Activated CD8-positive, alpha-beta memory T cell treated with anti-CD3 and anti-CD28 coated beads for 1 hour (primary cell): ENCODE measurements at regions not wholly inside any gene's neighbourhood (a gene's known extent, or its start where the extent isn't known, plus 50 kb on each side); places are given as distances from the start of the nearest gene placed in this dataset.
"Not testable (repeated sequence)": the region's sequence is repeated elsewhere in the genome, so short reads cannot be mapped to it uniquely, and the experiment has no call there.

ENCODE experiments used
- DNase-seq, 2 donors: peaks; one replicate each; pipeline ENCODE4 v3.0.0-alpha.2; 2020; ENCODE audit warnings: low read depth in 1 of 2; ENCODE audit errors: extremely low read depth in 1 of 2

DNA sequence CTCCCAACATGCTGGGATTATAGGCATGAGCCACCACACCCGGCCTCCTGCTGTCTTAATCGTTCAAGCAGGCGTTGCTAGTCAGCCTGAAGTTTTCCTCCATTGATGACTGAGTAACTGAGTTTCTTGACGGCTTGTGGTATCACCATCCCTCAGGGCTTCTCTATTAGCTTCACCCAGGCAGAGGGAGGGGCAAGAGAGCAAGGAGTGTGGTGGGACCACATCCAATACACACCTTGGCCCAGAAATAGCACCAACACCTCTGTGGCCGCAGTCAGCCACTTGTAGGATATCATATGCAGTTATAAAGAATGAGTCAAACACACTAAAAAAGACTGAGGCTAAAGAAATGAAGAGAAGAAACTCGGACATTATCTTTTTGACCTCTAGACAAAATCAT is 1009.4 kb upstream of the CELF4 start:
- DNase-seq: no peak

DNA sequence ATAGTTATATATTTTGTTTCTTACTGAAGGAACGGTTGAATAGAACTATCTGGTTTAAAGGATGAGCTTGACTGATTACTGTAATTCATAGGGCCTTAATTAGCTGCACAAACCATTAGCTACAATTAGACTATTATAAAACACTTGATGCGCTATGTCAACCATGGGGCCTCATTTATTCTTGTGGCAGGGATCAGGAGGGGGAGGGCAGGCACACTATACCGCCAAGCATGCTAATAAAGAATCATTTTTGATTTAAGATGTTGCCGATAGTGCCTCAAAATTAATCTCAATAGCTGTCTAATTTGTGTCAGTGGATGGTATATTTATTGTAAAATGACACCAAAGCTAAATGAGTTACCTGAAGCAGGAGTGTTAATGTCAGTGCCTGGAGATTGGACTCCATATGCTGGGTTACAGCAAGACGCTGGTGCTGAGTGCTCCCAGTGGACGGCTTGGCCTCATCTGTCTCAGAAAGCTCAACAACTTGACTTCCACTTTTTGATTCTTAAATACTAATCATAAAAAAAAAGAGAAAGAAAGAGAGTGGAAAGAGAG is 1007.0 kb upstream of the CELF4 start:
- DNase-seq: no peak

- no peak for DNase-seq
These were observed 1006.1 kb upstream of the CELF4 start for GRCh38 chr18:38571651-38572050.

DNA sequence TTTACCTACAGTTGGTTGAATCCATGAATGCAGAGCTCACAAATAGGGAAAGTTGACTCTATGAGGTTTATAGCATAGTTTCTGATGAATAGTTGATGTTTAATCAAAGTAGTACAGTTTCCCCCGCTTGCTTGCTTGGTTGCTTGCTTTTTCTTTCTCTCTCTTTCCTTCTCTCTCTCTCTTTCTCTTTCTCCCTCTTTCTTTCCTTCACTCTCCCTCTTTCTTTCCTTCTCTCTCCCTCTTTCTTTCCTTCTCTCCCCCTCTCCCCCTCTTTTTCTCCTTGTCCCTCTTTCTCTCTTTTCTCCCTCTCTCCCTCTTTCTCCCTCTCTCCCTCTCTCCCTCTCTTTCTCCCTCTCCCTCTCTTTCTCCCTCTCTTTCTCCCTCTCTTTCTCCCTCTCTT is 999.9 kb upstream of the CELF4 start:
- no peak for DNase-seq

- no peak for DNase-seq
These were observed 997.9 kb upstream of the CELF4 start for GRCh38 chr18:38563396-38563980.

- no peak for DNase-seq
These were observed 991.4 kb upstream of the CELF4 start for GRCh38 chr18:38557006-38557405.

GRCh38 chr18:38552732-38553321 is 987.2 kb upstream of the CELF4 start:
- no peak for DNase-seq

DNA sequence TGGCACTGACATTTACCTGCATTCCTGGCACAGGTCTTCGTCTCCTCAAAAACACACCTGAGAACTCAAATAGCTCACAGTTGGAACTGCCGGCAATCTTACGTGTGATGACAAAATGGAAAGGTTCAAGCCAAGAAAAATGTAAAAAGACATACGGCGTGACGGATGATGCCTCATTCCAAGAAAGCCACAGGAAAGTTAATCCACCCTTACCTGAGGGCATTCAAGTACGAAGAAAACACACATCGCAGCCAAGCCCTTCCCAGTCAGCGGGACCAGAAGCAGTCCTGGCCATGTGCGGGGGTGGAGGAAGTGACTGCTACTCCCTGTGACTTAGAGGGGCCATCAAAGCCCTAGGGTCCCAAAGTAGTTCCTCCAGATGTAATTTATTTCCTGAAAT is 986.3 kb upstream of the CELF4 start:
- no peak for DNase-seq

DNA sequence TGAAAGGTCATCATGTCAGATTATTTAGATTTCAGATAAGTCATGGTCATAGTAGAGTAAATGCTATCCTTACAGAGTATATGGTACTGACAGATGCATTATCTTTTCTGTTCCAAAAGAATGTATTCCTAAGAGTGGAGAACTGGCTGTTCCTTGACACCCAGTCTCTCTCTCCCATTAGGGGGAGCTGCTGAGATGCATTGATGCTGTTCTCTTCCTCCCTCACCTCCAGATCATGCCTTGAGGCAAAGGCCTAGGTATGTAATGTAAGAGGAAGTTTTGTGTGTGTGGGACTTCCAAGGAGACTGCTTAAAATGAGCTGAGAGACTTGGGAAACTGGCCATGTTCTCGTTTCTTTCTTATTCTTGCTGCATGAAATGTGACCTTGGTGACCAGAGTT is 979.5 kb upstream of the CELF4 start:
- DNase-seq: no peak

DNA sequence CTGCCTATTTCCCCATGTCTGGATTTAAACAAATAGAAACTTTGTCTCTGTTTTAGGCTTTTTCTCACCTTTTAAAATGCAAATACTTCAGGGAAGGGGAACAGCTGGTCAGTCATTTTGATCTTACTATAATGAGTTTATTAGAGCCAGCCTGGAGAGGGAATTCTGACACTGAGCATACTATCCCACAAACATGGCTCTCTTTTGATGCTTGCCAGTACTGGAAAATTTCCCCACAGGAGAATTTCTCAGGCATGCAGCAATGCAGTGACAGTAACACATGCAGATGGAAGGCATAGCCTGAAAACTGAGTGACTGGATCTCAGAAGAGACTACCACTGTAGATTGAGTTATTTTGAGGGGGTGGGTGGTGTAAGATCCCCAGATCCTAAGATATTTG is 974.3 kb upstream of the CELF4 start:
- DNase-seq: no peak

DNA sequence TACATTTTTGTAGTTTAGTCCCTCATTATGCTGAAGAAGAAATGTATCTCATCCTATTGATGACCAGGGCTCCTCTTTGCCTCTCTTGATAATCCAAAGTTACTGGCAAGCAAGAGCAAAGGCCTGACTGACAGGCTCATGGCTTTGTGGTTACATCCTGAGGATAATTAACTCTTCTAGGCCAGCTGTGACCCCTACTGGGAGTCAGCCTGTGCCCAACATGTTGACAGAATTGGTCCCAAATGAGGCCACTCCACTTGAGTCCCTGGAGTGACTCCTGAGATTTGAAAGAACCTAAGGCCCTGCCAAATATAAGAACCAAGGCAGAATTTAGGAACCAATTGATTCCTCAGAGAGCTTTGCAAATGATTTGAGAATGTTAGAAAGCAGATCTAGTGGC is 973.8 kb upstream of the CELF4 start:
- no peak for DNase-seq

DNA sequence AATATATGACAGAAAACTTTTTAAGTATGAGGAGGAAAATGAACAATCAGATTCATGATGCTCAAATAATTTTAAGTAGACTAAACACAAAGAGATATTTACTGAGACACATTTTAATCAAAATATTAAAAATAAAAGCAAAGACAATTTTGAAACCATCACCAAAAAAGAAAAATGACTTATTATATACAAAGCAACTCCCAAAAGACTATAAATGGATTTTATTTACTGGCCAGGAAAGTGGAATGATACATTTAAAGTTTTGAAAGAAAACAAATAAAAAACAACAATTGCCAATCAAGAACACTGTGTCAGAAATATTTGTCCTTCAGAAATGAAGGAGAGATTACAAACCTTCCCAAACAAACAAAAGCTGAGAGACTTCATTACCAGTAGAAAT is 968.5 kb upstream of the CELF4 start:
- DNase-seq: no peak

DNA sequence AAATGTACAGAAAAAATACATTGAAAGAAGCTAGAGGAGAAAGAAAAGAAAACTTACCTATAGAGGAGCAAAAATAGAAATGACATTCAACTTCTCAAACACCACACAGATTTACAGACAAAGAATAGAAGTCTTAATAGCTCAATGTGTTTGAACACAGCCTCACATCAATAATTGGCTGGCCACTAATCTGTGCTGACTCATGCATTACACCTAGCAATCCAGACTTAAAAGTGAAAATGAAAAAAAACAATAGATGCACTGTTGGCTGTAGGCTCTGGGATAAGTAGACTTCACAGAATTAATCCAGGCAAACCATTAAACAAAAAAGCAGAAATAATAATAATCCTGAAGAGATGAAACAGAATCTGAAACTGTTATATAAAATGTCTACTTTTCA is 961.3 kb upstream of the CELF4 start:
- DNase-seq: no peak

GRCh38 chr18:38525039-38525438 is 959.4 kb upstream of the CELF4 start:
- no peak for DNase-seq

DNA sequence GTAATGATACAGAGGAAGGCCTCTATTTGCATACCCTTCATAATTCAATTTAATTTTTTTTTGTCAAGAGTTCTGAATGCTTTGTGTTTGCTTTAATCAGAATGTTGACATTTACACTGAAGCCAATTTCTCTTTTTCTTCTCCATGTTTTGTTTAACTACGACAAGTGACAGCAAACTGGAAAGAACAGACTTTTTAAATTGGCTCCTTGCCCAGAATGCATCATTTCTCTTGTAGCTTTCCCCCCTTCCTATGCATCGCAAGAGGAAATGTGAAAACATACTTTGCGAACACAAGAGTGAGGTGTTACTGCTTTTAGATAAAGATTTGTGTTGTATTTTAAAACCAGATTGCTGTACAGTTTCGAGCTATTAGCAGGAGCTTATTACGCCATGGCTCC is 955.2 kb upstream of the CELF4 start:
- DNase-seq: no peak

DNA sequence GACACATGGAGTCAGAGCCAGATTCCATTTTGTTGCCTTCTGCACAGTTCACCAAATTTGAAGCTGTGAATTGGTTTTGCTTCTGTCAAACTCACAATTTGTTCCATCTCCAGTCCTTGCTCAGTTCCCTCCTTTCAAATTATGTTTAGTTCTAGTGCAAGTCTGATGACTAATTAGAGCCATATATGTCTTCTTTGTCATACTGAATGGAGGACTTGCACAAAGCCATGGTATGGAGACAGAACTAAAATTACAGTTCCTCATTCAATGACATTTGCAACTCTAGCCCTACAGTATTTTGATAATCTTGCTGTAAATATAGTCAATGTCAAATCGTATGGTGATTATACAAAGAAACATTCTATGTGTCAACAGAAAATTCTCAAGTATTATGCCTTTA is 936.9 kb upstream of the CELF4 start:
- DNase-seq: no peak

- no peak for DNase-seq
These were observed 931.7 kb upstream of the CELF4 start for GRCh38 chr18:38497266-38497665.

GRCh38 chr18:38496222-38496793 is 930.7 kb upstream of the CELF4 start:
- no peak for DNase-seq

DNA sequence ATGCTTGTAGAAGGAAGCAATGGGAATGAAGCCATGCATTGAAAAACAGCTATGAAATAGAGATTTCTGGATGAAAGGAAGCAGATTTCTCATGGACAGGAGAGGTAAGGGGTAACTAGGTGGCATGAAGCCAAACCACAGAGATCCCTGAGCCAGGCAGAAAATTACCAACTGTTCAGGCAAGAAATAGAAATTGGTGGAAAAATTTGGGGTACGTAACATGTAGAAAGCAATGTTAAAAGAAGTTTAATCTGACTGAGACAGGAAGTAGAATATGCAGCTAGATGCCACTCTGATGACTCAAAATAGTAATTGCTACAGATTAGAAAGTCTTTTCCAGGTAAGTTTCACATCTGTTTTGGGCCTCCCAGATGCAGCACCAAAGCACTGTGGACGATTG is 928.5 kb upstream of the CELF4 start:
- no peak for DNase-seq

DNA sequence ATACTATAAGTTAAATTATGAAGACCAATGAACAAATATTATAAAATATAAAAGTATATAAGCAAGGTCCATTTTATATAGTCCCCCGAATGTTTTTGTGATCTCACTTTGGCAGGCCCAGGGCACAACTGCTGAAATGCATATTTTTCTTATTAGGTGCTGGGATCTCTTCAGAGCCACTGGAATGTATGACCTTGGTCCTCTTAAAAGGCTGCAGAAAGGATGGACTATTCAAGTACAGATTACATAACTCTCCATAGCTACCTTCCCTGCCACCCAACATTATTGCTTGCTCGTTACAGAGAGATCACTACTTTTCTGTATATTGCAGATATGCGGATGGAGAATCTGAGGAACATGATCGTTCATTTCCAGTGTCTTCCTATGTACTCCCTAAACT is 925.6 kb upstream of the CELF4 start:
- no peak for DNase-seq

DNA sequence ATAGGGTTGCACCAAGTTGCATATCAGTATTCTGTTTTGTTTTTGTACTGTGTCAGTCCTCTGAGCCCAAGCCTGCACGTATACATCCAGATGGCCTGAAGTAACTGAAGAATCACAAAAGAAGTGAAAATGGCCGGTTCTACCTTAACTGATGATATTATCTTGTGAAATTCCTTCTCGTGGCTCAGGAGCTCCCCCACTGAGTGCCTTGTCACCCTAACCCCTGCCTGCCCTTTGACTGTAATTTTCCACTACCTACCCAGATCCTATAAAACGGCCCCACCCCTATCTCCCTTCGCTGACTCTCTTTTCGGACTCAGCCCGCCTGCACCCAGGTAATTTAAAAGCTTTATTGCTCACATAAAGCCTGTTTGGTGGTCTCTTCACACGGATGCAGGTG is 924.1 kb upstream of the CELF4 start:
- not testable (repeated sequence) for DNase-seq

DNA sequence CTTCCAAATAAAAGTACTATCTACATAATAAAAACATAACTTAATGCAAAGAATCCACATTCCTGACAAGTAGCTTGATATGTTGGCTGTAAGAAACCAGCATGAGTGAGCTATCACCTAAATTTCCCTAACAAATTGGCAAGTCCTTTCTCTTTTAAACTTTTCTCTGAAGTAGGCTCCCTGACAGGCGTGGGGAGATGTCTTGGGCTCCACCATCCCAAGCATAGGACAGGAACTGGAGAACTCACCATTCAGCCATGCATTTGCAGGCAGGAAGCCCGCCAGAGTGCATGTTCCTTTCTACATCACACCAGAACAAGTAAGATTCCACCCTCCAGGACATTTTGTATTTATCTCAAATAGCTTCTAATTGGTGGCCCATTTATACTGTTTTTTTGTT is 921.9 kb upstream of the CELF4 start:
- DNase-seq: no peak

- no peak for DNase-seq
These were observed 917.7 kb upstream of the CELF4 start for GRCh38 chr18:38483326-38483725.
